ENCODE measurements at regions not wholly inside any gene's neighbourhood (a gene's known extent, or its start where the extent isn't known, plus 50 kb on each side); places are given as distances from the start of the nearest gene placed in this dataset.

- no peak for TF ChIP-seq CTCF (IDR thresholded peaks at IDR 0.05; ENCODE audit: insufficient read depth, low read length, severe bottlenecking)
- DNase-seq (ENCODE audit: low read depth) (no peak), FAIRE-seq (no peak)
- Histone ChIP-seq H3K27me3 (ENCODE audit: control insufficient read depth, insufficient read depth, low read length) (no peaks in the 10 kb centered on the region), H3K4me3 (ENCODE audit: low read depth, low read length) (no peak overlapping the region), H3K36me3 (ENCODE audit: control insufficient read depth, insufficient read depth, low read length) (no peaks in the 10 kb centered on the region)
Measured at GRCh38 chr7:63025815-63026214, 972.8 kb upstream of the ZNF722 start.

- Histone ChIP-seq H3K4me3 (ENCODE audit: low read depth, low read length) (no peak overlapping the region), H3K36me3 (ENCODE audit: control insufficient read depth, insufficient read depth, low read length) (no peaks in the 10 kb centered on the region), H3K27me3 (ENCODE audit: control insufficient read depth, insufficient read depth, low read length) (no peaks in the 10 kb centered on the region)
- no peak for TF ChIP-seq CTCF (IDR thresholded peaks at IDR 0.05; ENCODE audit: insufficient read depth, low read length, severe bottlenecking)
- DNase-seq (ENCODE audit: low read depth) (no peak), FAIRE-seq (no peak)
Measured at GRCh38 chr7:63027075-63027474, 971.6 kb upstream of the ZNF722 start.

- H3K4me3 ChIP-seq (ENCODE audit: low read depth, low read length) = no peak overlapping the region
- FAIRE-seq = no peak
- H3K36me3 ChIP-seq (ENCODE audit: control insufficient read depth, insufficient read depth, low read length) = no peaks in the 10 kb centered on the region
- no peak for TF ChIP-seq CTCF (IDR thresholded peaks at IDR 0.05; ENCODE audit: insufficient read depth, low read length, severe bottlenecking)
- H3K27me3 ChIP-seq (ENCODE audit: control insufficient read depth, insufficient read depth, low read length) = no peaks in the 10 kb centered on the region
- DNase-seq (ENCODE audit: low read depth) = no peak
Measured at GRCh38 chr7:63028376-63029206, 970.1 kb upstream of the ZNF722 start.

- H3K36me3 ChIP-seq (ENCODE audit: control insufficient read depth, insufficient read depth, low read length) = no peaks in the 10 kb centered on the region
- FAIRE-seq (no peak), DNase-seq (ENCODE audit: low read depth) (no peak)
- no peaks in the 10 kb centered on the region for H3K27me3 ChIP-seq (ENCODE audit: control insufficient read depth, insufficient read depth, low read length)
- H3K4me3 ChIP-seq (ENCODE audit: low read depth, low read length) = no peak overlapping the region
- no peak for TF ChIP-seq CTCF (IDR thresholded peaks at IDR 0.05; ENCODE audit: insufficient read depth, low read length, severe bottlenecking)
Measured at GRCh38 chr7:63029207-63029522, 969.5 kb upstream of the ZNF722 start.

GRCh38 chr7:63030061-63030460 is 968.6 kb upstream of the ZNF722 start:
- DNase-seq (ENCODE audit: low read depth) = no peak
- Histone ChIP-seq H3K27me3 (ENCODE audit: control insufficient read depth, insufficient read depth, low read length) (no peaks in the 10 kb centered on the region), H3K4me3 (ENCODE audit: low read depth, low read length) (no peak overlapping the region), H3K36me3 (ENCODE audit: control insufficient read depth, insufficient read depth, low read length) (no peaks in the 10 kb centered on the region)
- no peak for FAIRE-seq
- no peak for TF ChIP-seq CTCF (IDR thresholded peaks at IDR 0.05; ENCODE audit: insufficient read depth, low read length, severe bottlenecking)

Data from bronchial epithelial cell (primary cell).